HG02759 (cell line): ENCODE measurements at regions not wholly inside any gene's neighbourhood (a gene's known extent, or its start where the extent isn't known, plus 50 kb on each side); places are given as distances from the start of the nearest gene placed in this dataset.
"Not testable (repeated sequence)": the region's sequence is repeated elsewhere in the genome, so short reads cannot be mapped to it uniquely, and the experiment has no call there.

ENCODE experiments used
- ATAC-seq: cut with Tn5 transposase; IDR thresholded peaks from one replicate; pipeline ENCODE4 v1.9.1; 2021; ENCODE audit warnings: mild to moderate bottlenecking, moderate library complexity; ENCODE audit not compliant: unreplicated experiment

DNA sequence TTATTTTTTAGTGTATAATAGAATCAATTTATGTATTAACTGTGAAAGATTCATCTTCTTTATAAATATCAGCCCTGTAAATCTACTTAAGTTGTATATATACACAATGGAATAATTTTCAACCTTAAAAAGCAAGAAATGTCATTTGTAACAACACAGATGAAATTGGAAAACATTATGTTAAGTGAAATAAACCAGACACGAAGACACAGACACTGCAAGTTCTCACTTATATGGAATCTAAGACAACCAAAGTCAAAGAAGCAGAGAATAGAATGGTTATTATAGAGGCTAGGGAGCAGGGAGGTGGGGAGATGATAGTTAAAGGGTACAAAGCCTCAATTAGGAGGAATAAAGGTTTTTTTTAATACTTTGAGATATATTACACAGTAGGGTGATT lies 1404.4 kb downstream of the HACE1 start:
- no peak for ATAC-seq

DNA sequence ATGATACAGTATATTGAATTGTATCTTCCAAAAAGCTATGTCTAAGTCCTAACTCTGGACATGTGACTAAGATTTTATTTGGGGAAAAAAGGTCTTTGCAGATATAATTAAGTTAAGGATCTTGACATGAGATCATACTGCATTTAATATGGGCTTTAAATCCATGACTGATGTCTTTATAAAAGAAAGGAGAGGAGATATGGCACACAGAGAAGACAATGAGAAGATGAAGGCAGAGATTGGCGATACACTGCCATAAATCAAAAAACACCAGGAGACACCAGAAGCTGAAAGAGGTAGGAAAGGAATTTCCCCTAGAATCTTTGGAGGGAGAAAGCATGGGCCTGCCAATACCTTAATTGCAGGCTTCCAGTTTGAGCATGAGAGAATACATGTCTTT lies 1450.2 kb downstream of the HACE1 start:
- no peak for ATAC-seq

DNA sequence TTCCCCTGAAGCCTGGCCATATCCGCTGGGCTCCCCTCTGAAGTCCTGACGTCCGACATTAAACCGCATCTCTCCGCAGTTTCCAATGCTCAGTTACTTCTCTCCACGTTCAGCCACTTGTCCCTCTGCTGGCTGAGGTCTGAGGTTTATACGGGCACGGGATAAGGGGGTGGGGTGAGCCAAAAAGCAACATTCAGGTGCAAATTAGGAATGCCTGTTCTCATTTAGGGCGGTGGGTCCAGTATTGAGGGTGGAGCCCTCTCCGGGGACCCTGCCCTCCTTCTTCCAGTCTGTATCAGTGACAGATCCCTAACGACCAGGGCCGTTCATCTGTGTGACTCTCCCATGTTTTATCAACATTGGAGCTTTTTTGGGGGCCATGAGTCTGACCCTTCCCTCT lies 1454.4 kb downstream of the HACE1 start:
- no peak for ATAC-seq

DNA sequence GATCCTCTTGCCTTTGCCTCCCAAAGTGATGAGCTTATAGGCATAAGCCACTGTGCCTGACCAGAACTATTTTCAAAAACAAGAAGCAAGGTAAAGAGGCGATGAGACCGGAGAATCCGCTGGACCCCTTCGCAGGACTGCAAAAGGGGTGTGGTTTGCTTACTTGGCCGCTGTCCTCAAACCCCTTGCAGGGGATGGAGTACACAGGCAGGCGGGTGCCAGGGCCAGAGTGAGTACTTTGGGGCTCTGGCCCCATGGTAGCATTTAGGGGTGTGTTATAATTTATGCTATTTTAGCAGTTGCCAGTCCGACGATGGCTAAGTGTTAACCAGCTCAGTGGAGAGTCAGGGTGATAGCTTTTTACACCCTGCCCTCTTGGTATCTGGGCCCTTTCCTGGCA lies 1454.9 kb downstream of the HACE1 start:
- no peak for ATAC-seq

DNA sequence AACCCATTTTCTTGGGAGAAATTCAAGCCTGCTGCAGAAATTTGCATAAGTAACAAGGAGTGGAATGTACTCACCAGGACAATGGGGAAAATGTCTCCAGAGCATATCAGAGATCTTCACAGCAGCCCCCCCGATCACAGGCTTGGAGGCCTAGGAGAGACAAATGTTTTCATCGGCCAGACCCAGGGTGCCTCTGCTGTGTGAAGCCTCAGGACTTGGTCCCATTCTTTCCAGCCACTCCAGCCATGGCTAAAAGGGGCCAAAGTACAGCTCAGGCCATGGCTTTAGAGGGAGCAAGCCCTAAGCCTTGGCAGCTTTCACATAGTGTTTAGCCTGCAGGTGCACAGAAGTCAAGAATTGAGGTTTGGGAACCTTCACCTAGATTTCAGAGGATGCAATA lies 1463.0 kb downstream of the HACE1 start:
- no peak for ATAC-seq

DNA sequence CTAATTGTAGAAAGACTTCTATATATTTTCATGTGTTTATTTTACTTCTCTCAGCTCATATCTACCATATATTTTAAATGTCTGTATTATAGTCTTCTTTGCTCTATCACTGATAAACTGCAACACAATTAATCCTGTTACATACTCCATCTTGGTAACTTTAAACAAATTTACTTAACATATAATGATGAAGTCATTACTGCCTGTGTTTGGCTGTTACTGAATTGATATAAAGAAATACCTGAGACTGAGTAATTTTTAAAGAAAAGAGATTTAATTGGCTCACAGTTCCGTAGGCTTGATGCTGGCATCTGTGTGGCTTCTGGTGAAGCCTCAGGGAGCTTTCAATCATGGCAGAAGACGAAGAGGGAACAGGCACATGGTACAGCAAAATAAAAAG lies 1480.4 kb downstream of the HACE1 start:
- no peak for ATAC-seq

DNA sequence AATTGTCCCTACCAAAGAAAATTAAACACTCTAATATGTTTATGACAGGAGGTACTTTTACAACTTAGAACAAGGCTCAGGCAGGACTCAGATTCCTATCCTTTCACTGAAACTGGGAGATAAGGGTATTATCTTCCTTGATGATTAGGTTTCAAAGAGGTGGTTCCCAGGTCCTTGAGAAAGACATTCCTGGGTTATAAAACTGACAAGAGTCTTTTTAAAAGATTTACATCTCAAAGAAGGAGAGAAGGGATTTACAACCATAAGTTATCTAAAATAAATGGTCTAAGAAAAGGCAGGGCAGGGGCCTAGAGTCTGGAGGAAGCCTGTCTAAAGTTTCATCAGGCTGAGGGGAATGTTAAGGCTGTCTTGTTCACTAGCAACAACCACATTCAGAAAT lies 1492.5 kb downstream of the HACE1 start:
- ATAC-seq = no peak

DNA sequence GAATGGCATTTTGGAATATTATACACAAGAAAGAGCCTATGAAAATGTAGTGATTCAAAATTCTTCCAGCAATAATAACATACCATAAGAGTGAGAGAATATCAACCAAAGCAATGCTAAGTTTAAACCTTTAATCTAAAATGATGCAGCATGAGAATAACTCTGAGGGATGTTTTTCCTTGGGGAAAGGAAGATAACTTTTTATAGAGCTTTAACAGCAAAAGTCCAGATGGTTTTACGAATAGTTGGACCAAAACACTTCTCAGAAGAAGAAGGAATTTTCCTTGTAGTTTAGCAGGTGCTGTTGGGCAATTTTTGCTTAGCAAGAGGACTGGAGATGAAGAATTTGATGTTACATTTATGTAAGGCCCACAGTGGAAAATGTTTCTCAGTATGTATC lies 1503.2 kb downstream of the HACE1 start:
- ATAC-seq = no peak

DNA sequence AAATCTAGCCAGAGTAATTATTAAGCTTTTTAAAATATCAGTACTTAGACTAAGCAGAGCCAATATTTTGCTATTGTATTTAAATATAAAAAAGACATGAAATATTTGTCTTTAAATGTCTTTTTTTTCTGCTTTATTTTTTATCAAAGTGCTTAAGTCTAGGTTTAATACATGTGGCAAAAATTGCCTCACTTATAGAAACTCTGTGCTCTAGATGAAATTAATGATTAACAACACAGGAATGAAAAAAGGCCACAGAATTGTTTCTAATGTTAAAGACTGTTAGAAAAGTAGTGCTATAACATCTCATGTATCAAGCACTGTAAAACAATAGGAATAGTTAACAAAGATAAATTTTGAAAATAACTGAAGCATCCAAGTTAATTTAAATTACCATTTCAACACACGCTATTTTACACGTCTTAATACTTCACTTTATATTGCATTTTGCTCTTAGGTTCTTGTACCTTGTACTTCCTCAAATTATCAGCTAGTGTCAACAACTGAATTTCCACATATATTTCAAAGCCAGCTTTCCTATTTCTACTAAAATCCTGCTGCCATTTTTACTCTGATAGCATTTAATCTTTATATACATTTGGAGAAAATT lies 1515.1 kb downstream of the HACE1 start:
- no peak for ATAC-seq

DNA sequence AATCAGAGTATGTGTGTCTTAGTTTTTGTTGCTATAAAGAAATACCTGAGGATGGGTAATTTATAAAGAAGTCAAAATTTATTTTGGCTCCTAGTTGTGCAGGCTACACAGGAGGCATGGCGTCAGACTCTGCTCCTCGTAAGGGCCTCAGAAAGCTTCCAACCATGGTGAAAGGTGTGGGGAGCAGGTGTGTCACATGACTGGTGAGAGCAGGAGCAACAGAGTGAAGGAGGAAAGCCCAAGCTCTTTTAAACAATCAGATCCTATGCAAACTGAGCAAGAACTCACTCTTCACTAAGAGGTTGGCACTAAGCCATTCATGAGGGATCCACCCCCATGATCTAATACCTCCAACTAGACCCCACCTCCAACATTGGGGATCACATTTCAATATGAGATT lies 1524.3 kb downstream of the HACE1 start:
- ATAC-seq = no peak

DNA sequence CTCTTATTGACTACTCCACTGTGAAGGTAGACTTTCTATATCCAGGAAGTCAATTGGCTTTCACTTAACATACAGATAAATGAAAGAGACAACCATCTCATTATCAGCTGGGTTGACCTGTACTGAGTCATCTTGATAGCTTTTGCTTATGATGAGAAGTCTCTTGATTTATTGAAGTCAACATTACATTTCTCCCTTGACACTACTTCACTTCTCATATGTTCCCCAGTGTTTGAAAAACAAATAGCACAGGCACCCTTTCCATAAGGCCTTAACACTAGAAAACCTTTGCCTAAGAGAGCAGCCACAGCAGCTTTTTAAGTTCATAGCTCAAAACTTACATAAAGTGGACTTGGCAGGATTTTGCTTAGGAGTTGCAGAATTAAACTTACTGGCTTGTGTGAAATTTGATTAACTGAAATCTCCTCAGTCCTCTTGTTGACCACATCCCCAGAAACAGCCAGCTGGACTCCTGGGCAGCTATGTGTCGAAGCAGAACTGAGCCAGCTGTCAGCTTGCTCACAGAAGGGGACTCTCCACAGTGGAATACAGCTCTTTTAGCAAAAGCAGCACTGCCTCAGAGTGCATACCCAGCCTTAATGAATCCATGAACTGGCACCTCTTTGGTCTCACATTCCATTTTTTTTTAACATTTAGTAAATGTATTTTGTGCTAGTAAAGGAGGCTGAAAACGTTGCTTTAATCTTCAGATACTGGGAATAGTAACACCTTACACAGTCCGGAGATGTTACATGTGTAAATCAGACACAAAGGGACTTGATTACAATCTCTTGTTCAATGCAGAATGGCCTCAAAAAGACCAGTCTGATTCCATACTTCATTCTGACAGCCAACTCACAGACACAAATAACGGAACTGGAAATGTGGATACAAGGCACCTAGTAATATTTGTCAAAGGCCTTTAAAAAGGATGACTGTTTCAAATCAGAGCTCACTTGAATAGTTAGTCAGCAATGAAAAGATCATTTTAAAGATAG lies 1532.7 kb downstream of the HACE1 start:
- ATAC-seq = no peak

DNA sequence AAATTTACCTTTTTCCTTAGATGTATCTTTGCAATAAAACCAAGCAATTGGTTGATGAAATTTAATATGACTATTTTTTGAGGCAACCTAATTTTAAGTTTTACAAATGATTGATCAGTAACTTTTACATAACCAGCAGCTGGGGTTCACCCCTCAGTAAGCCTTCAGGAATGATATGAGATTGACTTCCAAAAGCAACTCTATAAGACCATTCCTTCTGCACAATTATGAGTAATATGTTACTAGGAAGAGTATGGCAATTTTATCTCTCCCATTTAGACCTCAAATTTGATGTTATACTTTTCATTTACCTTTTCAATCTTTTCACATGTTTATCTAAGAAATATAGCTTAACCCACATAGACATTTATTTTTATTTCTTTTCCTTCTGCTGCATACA lies 1546.3 kb downstream of the HACE1 start:
- ATAC-seq = no peak

DNA sequence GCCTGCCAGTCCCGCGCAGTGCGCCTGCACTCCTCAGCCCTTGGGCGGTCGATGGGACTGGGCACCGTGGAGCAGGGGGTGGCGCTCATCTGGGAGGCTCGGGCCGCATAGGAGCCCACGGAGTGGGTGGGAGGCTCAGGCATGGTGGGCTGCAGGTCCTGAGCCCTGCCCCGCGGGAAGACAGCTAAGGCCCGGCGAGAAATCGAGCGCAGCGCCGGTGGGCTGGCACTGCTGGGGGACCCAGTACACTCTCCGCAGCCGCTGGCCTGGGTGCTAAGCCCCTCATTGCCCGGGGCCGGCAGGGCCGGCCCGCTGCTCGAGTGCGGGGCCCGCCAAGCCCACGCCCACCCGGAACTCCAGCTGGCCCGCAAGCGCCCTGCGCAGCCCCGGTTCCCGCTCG lies 1565.3 kb downstream of the HACE1 start:
- ATAC-seq = not testable (repeated sequence)

DNA sequence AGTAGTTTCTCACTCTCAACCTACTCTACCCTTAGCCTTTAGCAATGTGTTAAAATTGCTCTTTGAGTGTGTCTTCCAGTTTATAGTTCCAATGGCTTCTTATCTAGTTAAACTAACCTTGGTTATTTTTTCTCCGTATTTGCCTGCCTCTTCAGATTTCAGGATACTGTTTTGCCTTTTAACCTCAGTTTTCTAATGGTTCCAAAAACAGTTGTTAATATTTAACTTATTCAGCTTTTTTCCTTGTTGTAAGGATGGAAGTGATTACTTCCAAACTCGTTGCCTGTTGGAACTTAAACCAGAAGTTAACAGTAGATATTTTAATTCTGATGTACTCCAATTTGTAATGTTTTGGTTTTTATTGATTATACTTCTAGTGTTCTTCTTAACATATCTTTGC lies 1574.9 kb downstream of the HACE1 start:
- ATAC-seq = no peak

DNA sequence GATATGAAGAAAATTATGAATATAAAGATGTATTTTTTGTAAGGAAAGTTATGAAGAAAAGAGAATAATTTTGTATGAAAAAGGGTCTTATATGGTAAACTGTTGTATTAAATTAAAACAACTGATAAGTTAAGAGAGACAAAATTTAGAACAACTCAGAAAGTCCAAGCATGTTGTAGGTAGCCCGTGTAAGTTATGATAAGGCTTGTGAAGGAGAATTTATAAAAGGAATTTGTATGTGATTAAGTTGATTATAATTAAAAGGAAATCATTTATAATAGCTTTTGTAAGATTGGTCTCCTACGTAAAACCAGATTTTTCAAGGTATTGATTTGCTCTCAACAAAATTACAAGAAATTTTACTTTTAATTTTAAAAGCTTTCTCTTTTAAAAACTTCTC lies 1579.3 kb downstream of the HACE1 start:
- no peak for ATAC-seq

DNA sequence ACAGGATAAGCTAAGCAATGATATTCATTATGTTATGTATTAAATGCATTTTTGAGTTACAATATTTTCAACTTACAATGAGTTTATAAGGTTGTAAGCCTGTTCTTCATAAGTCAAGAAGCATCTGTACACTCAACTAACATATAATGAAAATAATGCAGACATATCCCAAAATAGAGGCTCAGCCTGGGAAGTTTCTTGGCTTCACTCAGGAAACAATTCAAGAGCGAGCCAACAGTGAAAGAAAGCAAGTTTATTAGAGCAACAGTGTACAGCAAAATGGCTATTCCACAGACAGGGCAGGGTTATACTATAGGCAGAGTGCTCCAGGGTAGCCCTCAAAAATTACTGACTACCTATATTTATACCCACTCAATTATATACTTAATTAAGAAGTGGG lies 1581.8 kb downstream of the HACE1 start:
- no peak for ATAC-seq

DNA sequence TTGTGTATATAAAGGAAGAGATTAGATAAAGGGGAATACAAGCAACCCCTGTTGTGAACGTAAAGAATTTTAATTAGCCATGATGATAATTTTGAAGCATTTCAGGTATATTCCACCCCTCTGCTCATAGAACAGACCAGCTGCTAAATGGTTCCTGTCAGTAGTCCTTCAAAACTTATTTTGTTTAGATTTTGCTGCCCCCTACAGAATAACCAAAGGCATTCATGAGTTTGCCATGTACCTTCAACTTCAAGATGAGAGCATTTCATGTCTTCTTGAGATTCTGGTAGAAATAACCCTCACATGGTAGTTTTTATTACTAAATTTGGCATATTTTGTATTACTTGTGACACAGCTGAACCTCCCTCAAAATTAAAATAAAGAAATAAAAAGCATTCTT lies 1586.7 kb downstream of the HACE1 start:
- no peak for ATAC-seq

DNA sequence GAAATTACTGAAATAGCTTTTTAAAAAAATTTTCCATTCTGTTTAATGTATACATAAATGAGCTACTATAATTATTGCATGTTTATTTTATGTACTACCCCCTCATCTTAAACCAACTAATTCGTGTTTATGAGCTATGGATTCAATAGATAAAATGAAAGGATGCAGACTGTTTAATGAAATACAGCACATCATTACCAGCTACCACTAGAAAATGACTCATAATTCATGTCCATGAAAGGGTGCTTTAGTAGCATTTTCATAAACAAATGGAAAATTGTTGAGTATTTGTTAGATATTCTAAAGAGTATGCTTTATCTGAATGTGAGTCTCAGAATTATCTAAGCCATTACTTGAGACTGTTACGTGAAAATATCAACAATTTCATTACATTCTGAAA lies 1590.1 kb downstream of the HACE1 start:
- ATAC-seq = no peak

DNA sequence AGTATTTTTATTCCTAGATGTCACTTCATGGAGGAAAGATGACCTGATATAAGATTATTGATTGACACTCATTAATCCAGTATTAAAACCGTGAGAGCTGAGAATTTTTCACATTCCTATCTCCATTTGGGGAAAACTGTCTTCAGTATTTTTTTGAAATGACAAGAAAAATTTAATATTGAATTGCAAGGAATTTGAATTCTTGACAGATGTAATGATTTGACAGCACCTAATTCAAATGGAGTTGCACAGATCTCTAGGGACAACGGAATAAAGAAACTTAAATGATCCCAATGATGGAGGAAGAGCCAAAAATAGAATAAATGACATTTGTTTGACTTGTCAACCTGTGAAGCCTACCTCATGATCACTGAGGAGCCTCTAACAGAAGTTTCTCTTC lies 1591.4 kb downstream of the HACE1 start:
- no peak for ATAC-seq

DNA sequence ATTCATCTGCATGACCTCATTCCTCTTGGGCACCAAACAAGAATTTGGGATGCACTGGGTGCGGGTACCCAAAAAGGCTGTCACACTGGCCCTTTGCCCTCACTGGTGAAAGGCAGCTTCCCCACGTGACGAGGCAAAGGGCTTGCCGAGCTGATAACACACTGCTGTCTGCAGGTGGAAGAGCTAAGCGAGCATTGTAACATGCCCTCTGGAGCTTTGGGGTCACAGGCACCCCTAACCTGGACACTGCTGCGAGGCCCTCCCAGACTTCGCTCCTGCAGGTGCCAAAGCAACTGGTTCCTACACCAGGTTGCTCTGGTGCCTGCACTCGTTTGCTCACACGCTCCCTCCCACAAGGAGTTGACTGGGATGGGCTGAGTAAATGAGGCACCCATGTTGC lies 1595.7 kb downstream of the HACE1 start:
- no peak for ATAC-seq

DNA sequence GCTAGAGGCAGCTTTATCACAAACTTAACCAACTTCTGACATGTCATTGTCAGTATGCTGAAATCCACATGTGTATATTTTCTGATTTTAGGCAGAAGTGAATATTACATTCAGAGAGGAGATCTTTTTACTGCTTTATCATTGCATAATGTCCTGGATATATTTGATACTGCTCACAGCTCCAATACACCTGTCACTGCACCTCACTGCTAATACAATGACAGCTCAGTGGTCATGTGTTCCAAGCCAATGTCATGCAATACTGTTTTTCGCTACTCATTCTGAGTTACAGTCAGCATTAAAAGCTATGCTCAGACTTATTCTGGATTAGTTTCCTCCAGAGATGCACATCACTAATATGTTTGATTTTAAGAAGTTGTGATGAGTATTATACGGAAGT lies 1604.6 kb downstream of the HACE1 start:
- no peak for ATAC-seq

DNA sequence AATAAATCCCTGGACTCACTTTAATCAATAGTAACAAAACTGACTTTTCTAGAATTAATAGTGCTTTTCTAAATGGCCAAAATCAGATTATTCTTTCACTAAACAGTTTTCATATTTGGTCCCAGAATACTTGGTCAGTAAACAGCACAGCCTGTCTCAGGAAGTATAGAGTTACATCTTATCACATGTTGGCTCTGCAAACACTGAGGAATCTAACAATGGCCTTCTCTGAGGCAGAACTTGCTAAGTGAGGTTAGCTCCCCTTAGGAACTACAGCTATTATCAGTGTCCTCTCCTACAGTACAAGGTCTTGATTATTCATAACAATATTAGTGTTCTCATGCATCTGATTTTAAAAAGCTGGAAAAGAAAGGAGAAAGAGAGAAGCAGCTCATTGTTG lies 1622.8 kb downstream of the HACE1 start:
- ATAC-seq = no peak
